Superior temporal gyrus (tissue), 1 donor: ENCODE measurements at regions not wholly inside any gene's neighbourhood (a gene's known extent, or its start where the extent isn't known, plus 50 kb on each side); places are given as distances from the start of the nearest gene placed in this dataset.
A peak's percentile ranks its signal among the peaks of the same experiment; 100 is the strongest.
"Not testable (repeated sequence)": the region's sequence is repeated elsewhere in the genome, so short reads cannot be mapped to it uniquely, and the experiment has no call there.

Experiments
- DNase-seq: peaks from one replicate; pipeline ENCODE4 v3.0.0-alpha.2; 2016; ENCODE audit errors: extremely low spot score

- no peak for DNase-seq
Observed at GRCh38 chr9:85487872-85488271, 253.9 kb downstream of the AGTPBP1 start.

GRCh38 chr9:85484235-85484634, 257.5 kb downstream of the AGTPBP1 start:
- DNase-seq = no peak

- DNase-seq = peak; percentile 28
Observed at GRCh38 chr9:85483208-85483607, 258.5 kb downstream of the AGTPBP1 start.

GRCh38 chr9:85479305-85479704, 262.4 kb downstream of the AGTPBP1 start:
- no peak for DNase-seq

- no peak for DNase-seq
Observed at GRCh38 chr9:85478847-85479246, 262.9 kb downstream of the AGTPBP1 start.

- DNase-seq = not testable (repeated sequence)
Observed at GRCh38 chr9:85474896-85475295, 266.9 kb downstream of the AGTPBP1 start.

GRCh38 chr9:85471791-85472190, 270.0 kb downstream of the AGTPBP1 start:
- no peak for DNase-seq

- DNase-seq = no peak
Observed at GRCh38 chr9:85469041-85469440, 272.7 kb downstream of the AGTPBP1 start.

GRCh38 chr9:85466834-85467233, 274.9 kb downstream of the AGTPBP1 start:
- no peak for DNase-seq

- not testable (repeated sequence) for DNase-seq
Observed at GRCh38 chr9:85458114-85458864, 283.5 kb downstream of the AGTPBP1 start.

GRCh38 chr9:85453850-85454249, 287.9 kb downstream of the AGTPBP1 start:
- no peak for DNase-seq

- no peak for DNase-seq
Observed at GRCh38 chr9:85452841-85453240, 288.9 kb downstream of the AGTPBP1 start.

- no peak for DNase-seq
Observed at GRCh38 chr9:85451680-85452079, 290.1 kb downstream of the AGTPBP1 start.

- no peak for DNase-seq
Observed at GRCh38 chr9:85445887-85446286, 295.9 kb downstream of the AGTPBP1 start.

- no peak for DNase-seq
Observed at GRCh38 chr9:85444243-85444642, 297.5 kb downstream of the AGTPBP1 start.

GRCh38 chr9:85443190-85443598, 298.6 kb downstream of the AGTPBP1 start:
- no peak for DNase-seq

- DNase-seq = no peak
Observed at GRCh38 chr9:85439791-85440190, 302.0 kb downstream of the AGTPBP1 start.

- DNase-seq = not testable (repeated sequence)
Observed at GRCh38 chr9:85433956-85434355, 307.8 kb downstream of the AGTPBP1 start.

- not testable (repeated sequence) for DNase-seq
Observed at GRCh38 chr9:85433551-85433950, 308.2 kb downstream of the AGTPBP1 start.

- no peak for DNase-seq
Observed at GRCh38 chr9:85433046-85433445, 308.7 kb downstream of the AGTPBP1 start.

- DNase-seq = peak; percentile 8
Observed at GRCh38 chr9:85432599-85432998, 309.2 kb downstream of the AGTPBP1 start.

GRCh38 chr9:85431339-85432102, 310.2 kb downstream of the AGTPBP1 start:
- peak; percentile 27 for DNase-seq
